NCI-H187 (cell line): ENCODE measurements at regions not wholly inside any gene's neighbourhood (a gene's known extent, or its start where the extent isn't known, plus 50 kb on each side); places are given as distances from the start of the nearest gene placed in this dataset.
A peak's percentile ranks its signal among the peaks of the same experiment; 100 is the strongest.

Source experiments
- DNase-seq, 2 experiments: peaks; one replicate each; lab custom pipeline; 2025; lab: John Stamatoyannopoulos, UW

DNA sequence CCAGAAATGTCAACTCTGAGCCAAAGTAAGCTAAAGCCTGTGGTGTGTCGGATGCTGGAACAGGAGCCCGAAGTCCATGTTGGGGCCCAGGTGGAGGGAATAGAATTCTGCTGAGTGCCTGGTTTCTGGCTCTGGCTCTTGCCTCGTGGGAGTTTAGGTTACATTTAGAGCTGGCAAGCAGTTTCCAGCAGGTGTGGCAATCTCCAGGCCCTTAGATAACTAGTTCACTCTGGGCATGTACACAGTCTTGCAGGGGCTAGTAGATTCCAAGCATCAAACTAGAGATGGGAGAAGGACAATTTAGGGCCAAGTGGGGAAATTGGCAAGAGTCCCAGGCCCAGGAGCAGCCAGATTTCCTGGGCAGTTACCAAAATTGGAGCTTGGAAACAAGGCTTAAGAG lies 56.3 kb upstream of the STOX2 start:
- no peak for DNase-seq

DNA sequence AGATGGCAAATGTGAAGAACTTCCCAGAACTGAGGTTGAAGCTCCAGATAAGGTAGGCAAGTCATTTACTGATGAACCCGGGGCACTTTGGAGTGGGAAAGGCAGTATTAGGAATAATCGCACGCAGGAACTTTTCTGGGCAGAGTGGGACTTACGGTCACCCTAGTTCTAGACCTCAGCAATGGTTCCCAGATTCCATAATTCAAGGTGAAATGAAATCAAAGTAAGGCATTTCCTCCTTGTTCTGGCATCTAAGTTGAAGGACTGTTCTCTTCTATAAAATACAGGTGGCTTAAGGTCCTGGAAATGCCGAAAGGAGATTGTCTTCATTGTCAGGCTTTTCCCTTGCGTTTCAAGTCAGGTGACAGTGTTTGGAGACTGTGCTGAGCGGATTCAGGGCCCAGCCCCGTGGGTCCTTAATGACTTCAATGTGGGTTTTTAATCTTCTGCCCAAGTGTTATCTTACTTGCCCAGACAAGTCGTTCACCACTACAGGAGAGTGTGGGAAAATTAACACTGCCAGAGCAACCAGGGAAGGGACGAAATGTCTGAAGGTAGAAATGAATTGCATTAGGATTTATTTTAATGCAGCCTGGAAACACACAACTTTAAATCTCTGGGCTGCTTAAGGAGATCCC lies 52.1 kb upstream of the STOX2 start:
- DNase-seq = peak; percentile 9 to 26

DNA sequence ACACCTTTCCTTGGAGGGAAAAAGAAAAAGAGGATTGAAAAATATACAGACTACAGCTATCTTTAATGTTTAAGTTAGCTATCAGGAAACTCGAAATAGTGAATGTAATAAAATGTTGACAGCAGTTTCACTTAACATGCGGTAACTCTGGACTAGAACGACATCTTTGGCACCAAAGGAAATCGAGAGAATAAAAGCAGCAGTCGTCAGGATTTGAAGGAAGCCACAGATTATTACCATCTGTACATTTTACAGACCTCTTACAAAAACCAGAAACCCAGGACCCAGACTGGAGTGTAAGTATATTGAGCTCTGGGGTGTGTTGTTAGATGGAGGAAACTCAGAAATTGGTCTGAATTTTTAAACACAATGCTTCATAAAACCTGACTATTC lies 51.6 kb upstream of the STOX2 start:
- DNase-seq = no peak
